CD8-positive, alpha-beta memory T cell (primary cell): ENCODE measurements at regions not wholly inside any gene's neighbourhood (a gene's known extent, or its start where the extent isn't known, plus 50 kb on each side); places are given as distances from the start of the nearest gene placed in this dataset.

Experiments
- CTCF ChIA-PET: fragments of 350-600 bp; sonication (Branson Sonifier 250); formaldehyde crosslinking; loops from one replicate; lab custom pipeline; 2021; ENCODE audit warnings: antibody characterized with exemption; lab: Charles Lee
- POLR2A ChIA-PET: fragments of 350-600 bp; sonication (Branson Sonifier 250); formaldehyde crosslinking; loops from one replicate; lab custom pipeline; 2021; ENCODE audit warnings: antibody characterized with exemption; lab: Charles Lee
- DNase-seq, 5 donors: peaks; one replicate each; pipeline versions ENCODE4 v3.0.0 to v3.0.0-alpha.2; 2020 to 2022; ENCODE audit warnings: mixed read lengths in 1 of 5
- H3K27ac ChIP-seq: one replicate; pipeline ENCODE4 v1.7.0; 2013; ENCODE audit warnings: low read depth, mild to moderate bottlenecking, low read length, moderate library complexity
- H3K27me3 ChIP-seq: 2 replicates; pipeline ENCODE4 v1.7.0; 2013; ENCODE audit warnings: low read length, mild to moderate bottlenecking; ENCODE audit not compliant: insufficient read depth, poor library complexity, severe bottlenecking
- H3K36me3 ChIP-seq: 2 replicates; pipeline ENCODE4 v1.7.0; 2013; ENCODE audit warnings: mild to moderate bottlenecking, low read length, moderate library complexity; ENCODE audit not compliant: insufficient read depth
- H3K4me1 ChIP-seq: 2 replicates; pipeline ENCODE4 v1.7.0; 2013; ENCODE audit warnings: mild to moderate bottlenecking, low read length, moderate library complexity; ENCODE audit not compliant: insufficient read depth
- H3K4me3 ChIP-seq: 2 replicates; pipeline ENCODE4 v1.7.0; 2013; ENCODE audit warnings: mild to moderate bottlenecking, low read length
- H3K9me3 ChIP-seq: 2 replicates; pipeline ENCODE4 v1.7.0; 2013; ENCODE audit warnings: mild to moderate bottlenecking, low read length
- H3K27ac Mint-ChIP-seq, 8 donors: one replicate each; pipeline ENCODE4 v1.8.0; 2020 to 2021; ENCODE audit warnings: mixed read lengths in 8 of 8, mild to moderate bottlenecking in 6 of 8, inconsistent platforms in 3 of 8, moderate library complexity in 3 of 8
- H3K27me3 Mint-ChIP-seq, 2 donors: one replicate each; pipeline ENCODE4 v1.8.0; 2020 to 2021; ENCODE audit warnings: mixed read lengths in 2 of 2, mild to moderate bottlenecking in 1 of 2, moderate library complexity in 1 of 2
- H3K36me3 Mint-ChIP-seq, 3 donors: one replicate each; pipeline ENCODE4 v1.8.0; 2020 to 2021; ENCODE audit warnings: mixed read lengths in 3 of 3, inconsistent platforms in 1 of 3, mild to moderate bottlenecking in 1 of 3
- H3K4me1 Mint-ChIP-seq, 3 donors: one replicate each; pipeline ENCODE4 v1.8.0; 2020 to 2021; ENCODE audit warnings: mixed read lengths in 3 of 3, inconsistent platforms in 1 of 3, mild to moderate bottlenecking in 1 of 3
- H3K4me3 Mint-ChIP-seq, 7 donors: one replicate each; pipeline ENCODE4 v1.8.0; 2020 to 2021; ENCODE audit warnings: mixed read lengths in 7 of 7, mild to moderate bottlenecking in 6 of 7, moderate library complexity in 4 of 7, inconsistent platforms in 2 of 7
- H3K9me3 Mint-ChIP-seq, 5 donors: one replicate each; pipeline ENCODE4 v1.8.0; 2020 to 2022; ENCODE audit warnings: mixed read lengths in 5 of 5, mild to moderate bottlenecking in 3 of 5, moderate library complexity in 2 of 5, inconsistent platforms in 1 of 5

DNA sequence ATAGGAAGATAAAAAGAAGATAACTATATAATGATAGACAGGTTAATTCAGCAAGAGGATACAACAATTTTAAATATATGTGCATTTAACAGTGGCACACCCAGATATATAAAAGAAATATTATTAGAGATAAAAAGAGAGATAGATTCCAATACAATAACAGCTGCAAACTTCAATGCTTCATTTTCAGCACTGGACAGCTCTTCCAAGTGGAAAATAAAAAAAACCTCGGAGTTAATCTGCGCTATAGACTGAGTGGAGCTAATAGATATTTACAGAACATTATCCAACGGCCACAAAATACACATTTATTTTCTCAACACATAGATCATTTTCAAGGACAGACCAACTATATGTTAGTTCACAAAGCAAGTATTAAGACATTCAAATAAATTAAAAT, 1229.5 kb upstream of the CDH6 start:
- H3K27ac Mint-ChIP-seq: no peak overlapping the region
- Histone ChIP-seq H3K4me3 (no peak overlapping the region), H3K27me3 (no peaks in the 10 kb centered on the region)

GRCh38 chr5:29960323-29960722, 1233.2 kb upstream of the CDH6 start:
- Mint-ChIP-seq H3K36me3 (peaks cover 0 to 1% (median 0%) of the 10 kb centered on the region in 3 donors), H3K9me3 (peaks cover 12 to 45% (median 25%) of the 10 kb centered on the region in 5 donors), H3K4me1 (no peaks in the 10 kb centered on the region), H3K4me3 (no peak overlapping the region), H3K27ac (no peak overlapping the region), H3K27me3 (no peaks in the 10 kb centered on the region)
- DNase-seq: no peak
- H3K4me1 ChIP-seq: no peaks in the 10 kb centered on the region
- H3K27ac ChIP-seq: no peak overlapping the region
- CTCF ChIA-PET: no interaction called here
- no peaks in the 10 kb centered on the region for H3K27me3 ChIP-seq
- POLR2A ChIA-PET: no interaction called here
- H3K9me3 ChIP-seq: no peaks in the 10 kb centered on the region
- H3K36me3 ChIP-seq: no peaks in the 10 kb centered on the region
- no peak overlapping the region for H3K4me3 ChIP-seq

More for the DNA sequence above, 1229.5 kb upstream of the CDH6 start:
- no peak for DNase-seq
- H3K36me3 ChIP-seq: no peaks in the 10 kb centered on the region
- Mint-ChIP-seq H3K9me3 (peaks cover 7 to 47% (median 30%) of the 10 kb centered on the region in 5 donors), H3K4me1 (no peaks in the 10 kb centered on the region), H3K27me3 (no peaks in the 10 kb centered on the region), H3K36me3 (peaks cover 0 to 3% (median 0%) of the 10 kb centered on the region in 3 donors), H3K4me3 (no peak overlapping the region)
- no peaks in the 10 kb centered on the region for H3K4me1 ChIP-seq
- POLR2A ChIA-PET: no interaction called here
- CTCF ChIA-PET: no interaction called here
- no peak overlapping the region for H3K27ac ChIP-seq
- H3K9me3 ChIP-seq: no peaks in the 10 kb centered on the region

DNA sequence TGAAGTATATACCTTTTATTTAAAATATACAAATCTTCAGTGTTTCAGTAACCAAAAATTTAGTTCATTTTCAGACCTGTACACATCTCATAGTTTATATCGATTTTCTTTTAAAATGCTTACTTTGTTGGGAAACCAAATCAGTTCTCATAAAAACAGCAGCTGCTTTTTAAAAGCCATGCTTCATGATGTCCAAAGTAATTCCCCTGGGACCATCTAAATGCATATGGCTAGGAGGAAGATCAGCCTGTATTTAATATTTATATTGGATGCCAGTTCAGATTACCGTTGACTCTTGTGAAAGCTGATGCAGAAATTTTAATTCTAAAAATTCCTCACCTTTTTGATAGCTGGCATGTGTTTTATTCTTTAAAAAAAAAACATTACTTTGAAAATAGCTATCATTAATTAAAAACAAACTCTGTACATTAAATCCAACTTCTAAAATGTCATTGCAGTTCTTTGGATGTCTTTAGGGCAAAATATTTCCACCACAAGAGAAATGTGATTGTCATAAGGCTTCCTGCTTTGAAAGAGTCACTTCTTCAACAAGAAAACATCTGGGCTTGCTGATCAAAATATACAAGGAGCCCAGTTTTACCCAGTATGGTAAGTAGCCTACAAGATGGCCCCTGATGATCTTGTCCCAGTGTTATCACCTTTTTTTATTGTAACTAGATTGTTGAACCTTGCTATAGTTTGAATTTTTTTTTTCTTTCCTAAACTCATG, 1242.9 kb upstream of the CDH6 start:
- CTCF ChIA-PET: no interaction called here

DNA sequence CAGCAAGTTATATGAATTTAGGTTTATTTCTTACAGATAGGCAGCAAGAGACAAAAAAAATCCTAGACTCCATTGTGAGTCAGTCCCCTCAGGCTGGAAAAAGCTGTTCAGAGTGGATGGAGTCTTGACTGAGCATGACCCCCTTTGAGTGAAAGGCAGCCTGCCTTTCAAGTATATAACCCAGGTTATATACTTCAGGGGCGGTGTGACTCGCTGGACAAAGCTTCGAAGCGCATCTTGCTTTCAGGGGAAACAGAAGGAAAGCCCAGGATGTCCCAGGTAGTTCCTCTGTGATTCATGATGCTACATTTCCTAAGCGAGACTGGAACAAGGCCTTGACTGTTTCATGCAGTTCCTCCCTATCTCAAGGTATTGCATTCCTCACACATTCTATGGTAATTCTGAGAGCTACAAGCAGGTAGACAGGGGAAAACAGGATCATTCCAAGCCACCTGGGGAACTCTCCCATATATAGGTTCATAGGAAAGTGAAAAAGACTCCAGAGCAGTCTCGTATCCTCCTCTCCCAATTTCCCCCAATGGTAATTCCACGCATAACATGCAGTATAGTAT, 1244.1 kb upstream of the CDH6 start:
- H3K27me3 Mint-ChIP-seq: no peaks in the 10 kb centered on the region

More for the DNA sequence above, 1242.9 kb upstream of the CDH6 start:
- Histone ChIP-seq H3K4me3 (no peak overlapping the region), H3K4me1 (no peaks in the 10 kb centered on the region), H3K36me3 (no peaks in the 10 kb centered on the region), H3K27me3 (no peaks in the 10 kb centered on the region), H3K27ac (no peak overlapping the region), H3K9me3 (no peaks in the 10 kb centered on the region)
- Mint-ChIP-seq H3K27me3 (no peaks in the 10 kb centered on the region), H3K9me3 (peaks cover 2 to 13% (median 9%) of the 10 kb centered on the region in 5 donors), H3K4me1 (no peaks in the 10 kb centered on the region), H3K36me3 (no peaks in the 10 kb centered on the region), H3K4me3 (no peak overlapping the region), H3K27ac (no peak overlapping the region)
- POLR2A ChIA-PET: no interaction called here
- DNase-seq: no peak

GRCh38 chr5:29944327-29944726, 1249.2 kb upstream of the CDH6 start:
- H3K36me3 ChIP-seq: no peaks in the 10 kb centered on the region
- H3K9me3 Mint-ChIP-seq: peaks cover 2 to 9% (median 4%) of the 10 kb centered on the region in 5 donors
- no peaks in the 10 kb centered on the region for H3K36me3 Mint-ChIP-seq
- no peaks in the 10 kb centered on the region for H3K27me3 Mint-ChIP-seq
- DNase-seq: no peak
- no peak overlapping the region for H3K4me3 Mint-ChIP-seq
- H3K4me1 ChIP-seq: no peaks in the 10 kb centered on the region
- H3K9me3 ChIP-seq: no peaks in the 10 kb centered on the region
- H3K27me3 ChIP-seq: no peaks in the 10 kb centered on the region
- no peak overlapping the region for H3K27ac ChIP-seq
- CTCF ChIA-PET: no interaction called here
- no peaks in the 10 kb centered on the region for H3K4me1 Mint-ChIP-seq
- POLR2A ChIA-PET: no interaction called here
- H3K4me3 ChIP-seq: no peak overlapping the region
- H3K27ac Mint-ChIP-seq: no peak overlapping the region

More for the DNA sequence above, 1244.1 kb upstream of the CDH6 start:
- no peak overlapping the region for H3K27ac Mint-ChIP-seq
- H3K4me3 Mint-ChIP-seq: no peak overlapping the region
- H3K27me3 ChIP-seq: no peaks in the 10 kb centered on the region
- H3K9me3 ChIP-seq: no peaks in the 10 kb centered on the region
- peaks cover 2 to 14% (median 6%) of the 10 kb centered on the region in 5 donors for H3K9me3 Mint-ChIP-seq
- H3K4me1 ChIP-seq: no peaks in the 10 kb centered on the region
- no peaks in the 10 kb centered on the region for H3K36me3 Mint-ChIP-seq
- CTCF ChIA-PET: no interaction called here
- no peak overlapping the region for H3K27ac ChIP-seq
- H3K4me3 ChIP-seq: no peak overlapping the region
- no peak for DNase-seq
- no peaks in the 10 kb centered on the region for H3K4me1 Mint-ChIP-seq
- POLR2A ChIA-PET: no interaction called here
- H3K36me3 ChIP-seq: no peaks in the 10 kb centered on the region

DNA sequence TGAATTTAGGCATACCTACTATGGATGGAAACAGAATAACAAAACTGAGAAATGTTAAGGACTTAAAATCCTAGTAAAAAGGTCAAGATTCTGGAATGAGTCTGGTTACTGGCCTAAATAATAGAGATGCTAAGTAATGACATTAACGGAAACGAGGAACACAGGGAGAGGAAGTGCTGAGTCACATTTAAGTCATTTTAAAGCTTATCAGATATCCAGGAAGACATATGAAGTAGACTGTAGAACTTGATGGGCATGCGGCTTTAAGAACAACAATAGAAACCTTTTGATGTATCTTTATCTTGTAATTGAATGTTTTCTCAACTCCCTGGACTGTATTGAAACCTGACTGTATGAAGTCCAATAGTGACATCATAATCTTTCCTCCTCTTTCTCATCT, 1251.4 kb upstream of the CDH6 start:
- DNase-seq: no peak
- H3K9me3 Mint-ChIP-seq: peaks cover 2 to 9% (median 6%) of the 10 kb centered on the region in 5 donors
- Histone ChIP-seq H3K9me3 (no peaks in the 10 kb centered on the region), H3K27ac (no peak overlapping the region), H3K4me3 (no peak overlapping the region), H3K27me3 (no peaks in the 10 kb centered on the region), H3K4me1 (no peaks in the 10 kb centered on the region), H3K36me3 (no peaks in the 10 kb centered on the region)
- CTCF ChIA-PET: no interaction called here
- H3K27me3 Mint-ChIP-seq: no peaks in the 10 kb centered on the region
- POLR2A ChIA-PET: no interaction called here
- H3K4me3 Mint-ChIP-seq: no peak overlapping the region
- no peaks in the 10 kb centered on the region for H3K4me1 Mint-ChIP-seq
- H3K27ac Mint-ChIP-seq: no peak overlapping the region
- H3K36me3 Mint-ChIP-seq: no peaks in the 10 kb centered on the region

DNA sequence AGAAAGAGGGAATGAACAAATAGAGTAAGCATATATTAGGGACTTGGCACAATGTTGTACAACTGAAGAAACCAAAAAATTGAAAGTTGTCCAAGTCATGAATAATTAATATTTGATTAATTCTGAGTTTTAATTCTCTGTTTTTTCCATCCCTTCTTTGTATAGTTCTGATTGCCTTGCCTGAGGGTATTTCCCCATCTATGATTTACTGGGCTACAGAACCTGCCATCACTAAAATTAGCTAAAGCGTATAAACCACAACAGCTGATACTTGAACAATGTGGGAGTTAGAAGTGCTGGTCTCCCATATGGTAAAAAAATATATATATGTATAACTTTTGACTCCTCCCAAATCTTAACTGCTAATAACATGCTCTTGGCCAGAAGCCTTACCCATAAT, 1253.5 kb upstream of the CDH6 start:
- DNase-seq: no peak
- H3K4me1 Mint-ChIP-seq: no peaks in the 10 kb centered on the region
- H3K36me3 Mint-ChIP-seq: no peaks in the 10 kb centered on the region
- Histone ChIP-seq H3K27me3 (no peaks in the 10 kb centered on the region), H3K9me3 (no peaks in the 10 kb centered on the region), H3K36me3 (no peaks in the 10 kb centered on the region), H3K27ac (no peak overlapping the region), H3K4me1 (no peaks in the 10 kb centered on the region), H3K4me3 (no peak overlapping the region)
- H3K4me3 Mint-ChIP-seq: no peak overlapping the region
- no peaks in the 10 kb centered on the region for H3K27me3 Mint-ChIP-seq
- peaks cover 2 to 14% (median 7%) of the 10 kb centered on the region in 5 donors for H3K9me3 Mint-ChIP-seq
- no peak overlapping the region for H3K27ac Mint-ChIP-seq
- ChIA-PET POLR2A (no interaction called here), CTCF (no interaction called here)

DNA sequence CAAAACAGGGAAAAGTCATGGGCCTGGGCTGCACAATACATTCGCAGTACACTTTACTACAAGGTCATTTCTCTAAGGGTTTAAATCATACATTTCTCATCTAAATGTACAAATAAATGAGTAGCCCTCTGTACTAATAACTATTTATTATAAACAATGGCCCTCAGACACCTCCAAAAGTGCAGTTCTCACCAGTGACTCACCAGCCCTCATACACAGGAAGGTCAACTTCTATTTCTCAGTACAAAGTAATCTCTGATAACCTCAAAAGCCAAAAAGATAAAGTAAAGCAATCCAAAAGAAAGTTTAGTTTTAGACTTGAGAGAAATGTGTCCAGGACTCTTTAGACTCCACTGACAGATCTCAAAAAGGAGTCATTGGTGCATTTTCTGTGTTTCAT, 1258.1 kb upstream of the CDH6 start:
- H3K27ac Mint-ChIP-seq: no peak overlapping the region
- DNase-seq: no peak
- Histone ChIP-seq H3K36me3 (no peaks in the 10 kb centered on the region), H3K9me3 (no peaks in the 10 kb centered on the region), H3K4me1 (no peaks in the 10 kb centered on the region), H3K27me3 (no peaks in the 10 kb centered on the region), H3K27ac (no peak overlapping the region), H3K4me3 (no peak overlapping the region)
- no peak overlapping the region for H3K4me3 Mint-ChIP-seq
- peaks cover 0 to 21% (median 9%) of the 10 kb centered on the region in 5 donors for H3K9me3 Mint-ChIP-seq
- ChIA-PET CTCF (no interaction called here), POLR2A (no interaction called here)
- H3K27me3 Mint-ChIP-seq: no peaks in the 10 kb centered on the region
- no peaks in the 10 kb centered on the region for H3K36me3 Mint-ChIP-seq
- H3K4me1 Mint-ChIP-seq: no peaks in the 10 kb centered on the region
